ENCODE measurements at regions not wholly inside any gene's neighbourhood (a gene's known extent, or its start where the extent isn't known, plus 50 kb on each side); places are given as distances from the start of the nearest gene placed in this dataset.

DNA sequence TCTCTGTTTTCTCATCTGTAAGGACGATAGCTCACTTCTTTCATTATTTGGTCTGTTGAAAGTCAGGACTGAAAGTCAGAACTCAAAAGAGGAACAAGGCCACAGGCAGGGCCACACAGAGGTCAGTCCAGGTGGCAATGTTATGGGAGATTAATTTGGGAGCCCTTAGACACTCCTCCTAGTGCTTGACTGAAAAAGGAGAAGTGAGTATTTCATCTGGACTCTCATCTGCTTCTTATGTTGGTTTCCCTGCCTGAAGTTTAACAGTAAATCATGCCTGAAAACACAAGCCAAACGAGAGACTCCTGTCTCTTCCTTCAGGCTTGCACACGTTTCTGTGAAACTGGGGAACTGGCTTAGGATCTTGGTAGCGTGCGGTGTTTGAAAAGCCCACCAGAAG lies 248.5 kb downstream of the BUB3 start:
- no peak for TF ChIP-seq EZH2 (IDR thresholded peaks at IDR 0.05; ENCODE audit: insufficient read depth, poor library complexity, severe bottlenecking)
- TF ChIP-seq EZH2phosphoT487 (IDR thresholded peaks at IDR 0.05; ENCODE audit: insufficient read depth, low read depth) = no peak

Data from GM23248 (cell line).